ENCODE measurements at regions not wholly inside any gene's neighbourhood (a gene's known extent, or its start where the extent isn't known, plus 50 kb on each side); places are given as distances from the start of the nearest gene placed in this dataset.

- no peak for TF ChIP-seq CTCF (IDR thresholded peaks at IDR 0.05; ENCODE audit: insufficient read depth, low read length)
- no peak for TF ChIP-seq SPI1 (IDR thresholded peaks at IDR 0.05; ENCODE audit: borderline replicate concordance, low read depth)
- no peak for TF ChIP-seq POLR2AphosphoS5 (IDR thresholded peaks at IDR 0.05; ENCODE audit: low read depth)
- no peak for TF ChIP-seq GABPA (IDR thresholded peaks at IDR 0.05; ENCODE audit: low read depth)
These were observed 222.4 kb downstream of the TUBA3C start for GRCh38 chr13:18959229-18959628.
